H1 (cell line): ENCODE measurements at regions not wholly inside any gene's neighbourhood (a gene's known extent, or its start where the extent isn't known, plus 50 kb on each side); places are given as distances from the start of the nearest gene placed in this dataset.

Experiments used
- CTCF ChIA-PET: fragments of 300-600 bp; sonication (Branson Sonifier 250); formaldehyde crosslinking; loops from one replicate; lab custom pipeline; 2021; ENCODE audit not compliant: partially characterized antibody; lab: Charles Lee
- POLR2A ChIA-PET: fragments of 300-600 bp; sonication (Branson Sonifier 250); formaldehyde crosslinking; loops from one replicate; lab custom pipeline; 2021; ENCODE audit warnings: inconsistent platforms; ENCODE audit not compliant: partially characterized antibody; lab: Charles Lee
- DNase-seq, 2 experiments: peaks; one replicate each; pipeline versions ENCODE4 v3.0.0 to v3.0.0-alpha.2; 2010 to 2022; ENCODE audit warnings: low spot score in 2 of 2, low read depth in 1 of 2, mixed read lengths in 1 of 2
- FAIRE-seq: peaks from 2 replicates; lab custom pipeline; 2011; peaks lifted over from hg19 to GRCh38; lab: Jason Lieb, UNC
- H2AFZ ChIP-seq: 2 replicates; pipeline ENCODE4 v1.8.1; 2012; ENCODE audit warnings: low read length, inconsistent platforms
- H2AK5ac ChIP-seq: 2 replicates; pipeline ENCODE4 v1.6.1; 2013; ENCODE audit warnings: low read depth, low read length
- H2BK120ac ChIP-seq: replicated peaks from 2 replicates; pipeline ENCODE3; 2013; ENCODE audit warnings: low read depth, low read length, inconsistent platforms
- H2BK12ac ChIP-seq: 2 replicates; pipeline ENCODE4 v1.6.1; 2013; ENCODE audit warnings: low read depth, low read length
- H2BK15ac ChIP-seq: 2 replicates; pipeline ENCODE4 v1.6.1; 2013; ENCODE audit warnings: low read length
- H2BK20ac ChIP-seq: 2 replicates; pipeline ENCODE4 v1.6.1; 2013; ENCODE audit warnings: low read length
- H2BK5ac ChIP-seq: 2 replicates; pipeline ENCODE4 v1.6.1; 2013; ENCODE audit warnings: low read depth, low read length
- H3K14ac ChIP-seq: 2 replicates; pipeline ENCODE4 v1.6.1; 2013; ENCODE audit warnings: inconsistent platforms; ENCODE audit not compliant: insufficient read length
- H3K18ac ChIP-seq: 2 replicates; pipeline ENCODE4 v1.6.1; 2013; ENCODE audit warnings: low read length; ENCODE audit errors: extremely low read depth
- H3K23ac ChIP-seq: 2 replicates; pipeline ENCODE4 v1.6.1; 2013; ENCODE audit warnings: inconsistent platforms; ENCODE audit not compliant: insufficient read length
- H3K23me2 ChIP-seq: 2 replicates; pipeline ENCODE4 v1.6.1; 2013; ENCODE audit warnings: low read depth, low read length
- H3K27ac ChIP-seq: 2 replicates; pipeline ENCODE4 v1.6.1; 2011; ENCODE audit warnings: low read depth, low read length, inconsistent platforms
- H3K27me3 ChIP-seq, 4 experiments: replicated peaks in 1 of 4; 1 replicate in 1 of 4; 2 replicates in 3 of 4; pipeline versions ENCODE4 v1.6.1 to v1.8.1; 2011 to 2013; ENCODE audit warnings: low read length in 3 of 4, mild to moderate bottlenecking in 3 of 4, inconsistent platforms in 2 of 4, mixed read lengths in 2 of 4, moderate library complexity in 1 of 4; ENCODE audit not compliant: control insufficient read depth in 3 of 4, insufficient read depth in 3 of 4; ENCODE audit errors: extremely low read depth in 1 of 4
- H3K36me3 ChIP-seq, 4 experiments: 2 replicates each; pipeline versions ENCODE4 v1.6.1 to v1.8.1; 2011 to 2013; ENCODE audit warnings: mild to moderate bottlenecking in 4 of 4, low read length in 3 of 4, moderate library complexity in 2 of 4, control low read depth in 1 of 4, inconsistent platforms in 1 of 4; ENCODE audit not compliant: insufficient read depth in 4 of 4, control insufficient read depth in 2 of 4
- H3K4ac ChIP-seq: replicated peaks from 2 replicates; pipeline ENCODE3; 2013; ENCODE audit warnings: low read length, low read depth, mixed read lengths, inconsistent platforms; ENCODE audit not compliant: insufficient read length
- H3K4me1 ChIP-seq, 4 experiments: replicated peaks in 1 of 4; 1 replicate in 1 of 4; 2 replicates in 3 of 4; pipeline versions ENCODE4 v1.6.1 to v1.8.1; 2011 to 2013; ENCODE audit warnings: low read length in 3 of 4, inconsistent platforms in 2 of 4, mixed read lengths in 1 of 4; ENCODE audit not compliant: insufficient read depth in 4 of 4, control insufficient read depth in 3 of 4
- H3K4me2 ChIP-seq, 2 experiments: 2 replicates each; pipeline versions ENCODE4 v1.6.1 to v1.8.1; 2011 to 2013; ENCODE audit warnings: low read depth in 2 of 2, low read length in 2 of 2, control low read depth in 1 of 2, inconsistent platforms in 1 of 2, mild to moderate bottlenecking in 1 of 2; ENCODE audit not compliant: insufficient read depth in 1 of 2
- H3K4me3 ChIP-seq, 4 experiments: fragments of 200-600, 300-600 bp in 1 of 4; sonication (generic), shearing (Covaris generic), sonication (Bioruptor Twin) in 1 of 4; 2 replicates each; pipeline versions ENCODE4 v1.5.1 to v1.8.1; 2011 to 2016; ENCODE audit warnings: low read length in 4 of 4, low read depth in 3 of 4, control low read depth in 2 of 4, inconsistent platforms in 2 of 4, mild to moderate bottlenecking in 2 of 4, mixed read lengths in 1 of 4, moderate library complexity in 1 of 4; ENCODE audit not compliant: insufficient read depth in 2 of 4; ENCODE audit errors: extremely low read depth in 1 of 4
- H3K56ac ChIP-seq: replicated peaks from 2 replicates; pipeline ENCODE3; 2013; ENCODE audit warnings: low read depth, mild to moderate bottlenecking, mixed read lengths, low read length, inconsistent platforms; ENCODE audit not compliant: insufficient read length
- H3K79me1 ChIP-seq: 2 replicates; pipeline ENCODE4 v1.6.1; 2013; ENCODE audit warnings: low read depth, low read length, control low read depth
- H3K79me2 ChIP-seq, 2 experiments: 2 replicates each; pipeline versions ENCODE4 v1.6.1 to v1.8.1; 2012 to 2013; ENCODE audit warnings: low read length in 2 of 2, mild to moderate bottlenecking in 2 of 2, inconsistent platforms in 1 of 2; ENCODE audit not compliant: insufficient read depth in 2 of 2, control insufficient read depth in 1 of 2
- H3K9ac ChIP-seq, 4 experiments: replicated peaks in 1 of 4; 1 replicate in 1 of 4; 2 replicates in 3 of 4; pipeline versions ENCODE4 v1.6.1 to v1.8.1; 2011 to 2013; ENCODE audit warnings: low read depth in 3 of 4, low read length in 3 of 4, control low read depth in 2 of 4, mild to moderate bottlenecking in 2 of 4, moderate library complexity in 2 of 4, inconsistent platforms in 1 of 4; ENCODE audit errors: extremely low read depth in 1 of 4
- H3K9me3 ChIP-seq, 2 experiments: 2 replicates each; pipeline versions ENCODE4 v1.6.1 to v1.8.1; 2012 to 2013; ENCODE audit warnings: mild to moderate bottlenecking in 2 of 2, moderate library complexity in 2 of 2, control low read depth in 1 of 2, inconsistent platforms in 1 of 2, low read depth in 1 of 2, low read length in 1 of 2, mixed read lengths in 1 of 2; ENCODE audit not compliant: insufficient read depth in 2 of 2
- H4K20me1 ChIP-seq, 2 experiments: replicated peaks in 1 of 2; 2 replicates each; pipeline versions ENCODE3 to v1.8.1; 2011 to 2013; ENCODE audit warnings: inconsistent platforms in 2 of 2, low read length in 2 of 2, mild to moderate bottlenecking in 1 of 2; ENCODE audit not compliant: insufficient read depth in 2 of 2, control insufficient read depth in 1 of 2
- H4K5ac ChIP-seq: 2 replicates; pipeline ENCODE4 v1.6.1; 2013; ENCODE audit warnings: low read length, low read depth, mixed read lengths, inconsistent platforms; ENCODE audit not compliant: insufficient read length
- H4K8ac ChIP-seq: 2 replicates; pipeline ENCODE4 v1.8.0; 2013; ENCODE audit warnings: mild to moderate bottlenecking, moderate library complexity, low read length, inconsistent platforms; ENCODE audit not compliant: insufficient read depth; ENCODE audit errors: extremely low read depth
- H4K91ac ChIP-seq: replicated peaks from 2 replicates; pipeline ENCODE3; 2013; ENCODE audit warnings: low read length, mixed read lengths, inconsistent platforms; ENCODE audit not compliant: insufficient read length
- CHD1 ChIP-seq: IDR thresholded peaks from 2 replicates; pipeline ENCODE4 v1.6.1; 2012; ENCODE audit warnings: low read depth, low read length, improper control_type of control experiment
- CTBP2 ChIP-seq: IDR thresholded peaks from 2 replicates; pipeline ENCODE4 v1.7.0; 2011; ENCODE audit warnings: borderline replicate concordance, mild to moderate bottlenecking, moderate library complexity, mixed read lengths, low read length; ENCODE audit not compliant: insufficient read depth, insufficient read length
- GABPA ChIP-seq: IDR thresholded peaks from 2 replicates; pipeline ENCODE4 v1.6.1; 2011; ENCODE audit warnings: mild to moderate bottlenecking, low read length, moderate library complexity, borderline replicate concordance; ENCODE audit not compliant: insufficient read depth
- HDAC6 ChIP-seq: IDR thresholded peaks from one replicate; pipeline ENCODE4 v1.7.1; 2012; ENCODE audit warnings: low read depth, mild to moderate bottlenecking, inconsistent platforms, low read length, moderate library complexity
- PHF8 ChIP-seq: fragments of 200-600 bp; sonication (generic); conservative IDR thresholded peaks from 2 replicates; pipeline ENCODE4 v1.7.1; 2012; ENCODE audit warnings: low read depth, mild to moderate bottlenecking, inconsistent platforms, low read length, moderate library complexity
- RXRA ChIP-seq: IDR thresholded peaks from 2 replicates; pipeline ENCODE4 v1.6.1; 2011; ENCODE audit warnings: low read depth, mild to moderate bottlenecking, low read length, moderate library complexity; ENCODE audit not compliant: insufficient read depth
- SIN3A ChIP-seq, 2 experiments: IDR thresholded peaks in 1 of 2; conservative IDR thresholded peaks in 1 of 2; 2 replicates each; pipeline ENCODE4 v1.6.1; 2011 to 2012; ENCODE audit warnings: low read length in 2 of 2, improper control_type of control experiment in 1 of 2, low read depth in 1 of 2, mild to moderate bottlenecking in 1 of 2
- WGBS, 2 experiments: shearing (Covaris generic) in 1 of 2; methylation state at CpG; one replicate each; pipeline versions ENCODE4 v1.1.6 to v1.1.7; 2013 to 2015; ENCODE audit warnings: low lambda C conversion rate in 2 of 2, mixed read lengths in 2 of 2, inconsistent platforms in 1 of 2, low coverage in 1 of 2, missing lambda C conversion rate in 1 of 2; ENCODE audit not compliant: insufficient replicate concordance in 2 of 2, insufficient coverage in 1 of 2, insufficient read length in 1 of 2; ENCODE audit errors: extremely low coverage in 1 of 2, missing lambda C conversion rate in 1 of 2; 5-methylcytosine and 5-hydroxymethylcytosine counted together

GRCh38 chr6:139743664-139744437 is 369.4 kb upstream of the CITED2 start:
- DNase-seq (no peak), FAIRE-seq (no peak)
- no peak overlapping the region for H2BK120ac ChIP-seq
- H4K8ac ChIP-seq = no peak overlapping the region
- H3K36me3 ChIP-seq = no peaks in the 10 kb centered on the region
- CTCF ChIA-PET = no interaction called here
- H2BK15ac ChIP-seq = no peak overlapping the region
- no peak overlapping the region for H3K56ac ChIP-seq
- no peak overlapping the region for H3K23ac ChIP-seq
- H3K18ac ChIP-seq = no peak overlapping the region
- H3K14ac ChIP-seq = no peak overlapping the region
- POLR2A ChIA-PET = no interaction called here
- no peak overlapping the region for H3K9ac ChIP-seq
- H3K79me1 ChIP-seq = no peaks in the 10 kb centered on the region
- H2AK5ac ChIP-seq = no peak overlapping the region
- H2AFZ ChIP-seq = no peak overlapping the region
- no peak overlapping the region for H3K4me2 ChIP-seq
- H4K20me1 ChIP-seq = no peaks in the 10 kb centered on the region
- no peak overlapping the region for H4K91ac ChIP-seq
- no peak overlapping the region for H3K27ac ChIP-seq
- no peaks in the 10 kb centered on the region for H3K4me1 ChIP-seq
- H4K5ac ChIP-seq = no peak overlapping the region
- 83% methylated on average over 3 of the region's 3 CpGs; no CpG with 5 or more reads in 1 of the 2 experiments for WGBS, 2 experiments
- TF ChIP-seq SIN3A (conservative IDR thresholded peaks at IDR 0.05 in 1 of 2, IDR thresholded peaks at IDR 0.05 in 1 of 2; ENCODE audit: low read depth in 1 of 2, low read length in 2 of 2) (no peak), HDAC6 (no peak), CTBP2 (no peak), GABPA (no peak), RXRA (no peak), PHF8 (no peak), CHD1 (no peak)
- H2BK12ac ChIP-seq = no peak overlapping the region
- H3K9me3 ChIP-seq = no peaks in the 10 kb centered on the region
- H2BK20ac ChIP-seq = no peak overlapping the region
- H2BK5ac ChIP-seq = no peak overlapping the region
- H3K4me3 ChIP-seq = no peak overlapping the region
- no peaks in the 10 kb centered on the region; a peak in 1 of 7 replicates for H3K27me3 ChIP-seq
- H3K79me2 ChIP-seq = no peaks in the 10 kb centered on the region
- H3K4ac ChIP-seq = no peak overlapping the region
- H3K23me2 ChIP-seq = no peaks in the 10 kb centered on the region
